GM18907 (cell line): ENCODE measurements at regions not wholly inside any gene's neighbourhood (a gene's known extent, or its start where the extent isn't known, plus 50 kb on each side); places are given as distances from the start of the nearest gene placed in this dataset.

Experiments used
- ATAC-seq: cut with Tn5 transposase; IDR thresholded peaks from one replicate; pipeline ENCODE4 v1.9.1; 2021; ENCODE audit warnings: mild to moderate bottlenecking, moderate library complexity; ENCODE audit not compliant: unreplicated experiment

DNA sequence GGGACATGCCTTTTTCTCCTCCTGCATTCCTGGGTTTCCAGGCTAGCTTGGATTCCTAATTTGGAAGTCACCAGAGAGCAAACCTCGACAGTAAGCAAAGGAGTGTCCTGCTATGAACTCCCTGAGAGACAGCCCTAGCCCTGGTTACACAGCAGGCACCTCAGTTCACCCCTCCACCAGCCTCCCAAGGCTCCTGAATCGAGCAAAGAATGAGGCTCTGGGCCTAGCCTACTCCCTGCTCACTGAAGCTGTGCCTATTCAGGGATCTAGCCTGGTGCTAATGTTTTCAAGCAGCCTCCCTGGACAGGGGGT lies 66.7 kb upstream of the RMDN2 start:
- ATAC-seq: no peak

DNA sequence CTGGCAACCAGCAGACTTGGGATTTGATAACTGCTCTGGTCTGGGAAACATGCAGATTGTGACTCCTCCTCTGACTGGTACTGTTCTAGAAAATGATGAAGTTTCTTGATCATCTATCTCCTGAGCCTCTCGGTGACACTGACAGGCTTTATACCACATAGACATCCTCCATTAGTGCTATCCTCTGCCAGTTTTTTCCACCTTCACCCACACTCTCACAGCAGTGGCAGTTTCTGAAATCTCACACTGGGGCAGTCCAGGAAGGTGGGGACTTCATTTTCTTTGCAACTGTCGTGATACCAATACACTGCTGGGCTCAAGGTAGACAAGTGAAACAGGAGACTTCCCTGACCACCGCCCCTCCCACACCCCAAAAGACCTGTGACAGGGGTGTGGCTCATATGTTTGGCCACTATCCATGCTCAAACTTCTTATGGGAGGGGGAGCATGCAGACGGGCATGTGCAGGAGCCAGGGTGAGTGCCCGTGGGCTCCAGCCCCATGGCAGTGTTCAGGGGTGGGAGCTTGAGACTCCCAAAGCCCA lies 66.3 kb upstream of the RMDN2 start:
- no peak for ATAC-seq

DNA sequence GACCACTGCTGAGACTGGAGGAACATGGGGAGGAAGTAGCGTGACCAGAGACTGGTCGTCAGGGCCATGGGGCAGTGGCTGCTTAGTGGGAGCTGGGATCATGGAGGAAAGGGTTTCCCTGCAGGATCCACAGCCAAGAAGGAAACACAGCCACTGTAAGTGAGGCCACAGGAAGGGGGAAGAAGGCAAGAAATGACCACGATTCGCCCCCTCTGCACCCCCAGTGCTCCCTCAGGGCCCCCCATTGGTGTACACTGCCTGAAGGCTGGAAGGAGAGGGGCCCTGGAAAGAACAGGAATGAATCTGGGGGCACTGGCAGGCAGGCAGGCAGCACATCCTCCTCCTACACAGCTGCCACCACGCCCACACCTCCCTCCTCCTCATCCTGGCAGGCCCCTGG lies 62.5 kb upstream of the RMDN2 start:
- ATAC-seq: no peak

GRCh38 chr2:37864217-37864616 lies 60.9 kb upstream of the RMDN2 start:
- no peak for ATAC-seq

GRCh38 chr2:37865640-37866039 lies 59.4 kb upstream of the RMDN2 start:
- no peak for ATAC-seq

DNA sequence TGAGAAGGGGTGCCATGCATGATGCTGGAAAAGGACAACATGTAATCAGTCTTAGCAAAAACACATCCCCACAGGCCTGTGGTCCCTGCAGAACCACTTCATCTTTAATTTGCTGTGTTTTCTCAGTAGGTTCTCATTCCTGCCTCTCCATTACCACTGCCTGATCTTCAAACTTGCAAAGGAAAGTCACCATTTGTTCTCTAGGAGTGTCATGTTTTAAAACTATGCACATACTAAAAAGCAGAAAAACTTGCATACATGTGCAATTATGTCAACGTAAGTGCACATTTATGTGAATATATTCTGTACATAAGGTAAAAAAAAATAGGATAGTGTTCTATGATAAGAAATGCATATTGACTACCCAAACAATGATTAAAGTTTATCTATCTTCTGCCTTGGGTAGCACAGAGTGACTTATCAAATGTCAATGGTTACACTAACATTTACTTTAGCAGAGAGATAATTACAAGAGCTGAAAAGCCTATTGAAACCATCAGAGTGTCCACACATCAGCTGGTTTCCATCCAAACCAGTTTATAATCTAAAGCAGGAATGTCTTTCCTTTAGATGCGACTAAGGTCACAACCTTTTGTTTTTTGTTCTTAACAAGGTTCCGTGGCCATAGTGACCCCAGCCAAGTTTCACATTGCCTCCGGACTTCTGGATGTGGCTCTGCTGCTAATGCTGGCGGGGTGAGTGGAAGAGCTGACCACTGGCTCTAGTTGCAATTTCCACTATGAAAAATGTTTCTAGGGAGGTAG lies 58.7 kb upstream of the RMDN2 start:
- no peak for ATAC-seq

GRCh38 chr2:37867166-37867565 lies 57.9 kb upstream of the RMDN2 start:
- no peak for ATAC-seq

DNA sequence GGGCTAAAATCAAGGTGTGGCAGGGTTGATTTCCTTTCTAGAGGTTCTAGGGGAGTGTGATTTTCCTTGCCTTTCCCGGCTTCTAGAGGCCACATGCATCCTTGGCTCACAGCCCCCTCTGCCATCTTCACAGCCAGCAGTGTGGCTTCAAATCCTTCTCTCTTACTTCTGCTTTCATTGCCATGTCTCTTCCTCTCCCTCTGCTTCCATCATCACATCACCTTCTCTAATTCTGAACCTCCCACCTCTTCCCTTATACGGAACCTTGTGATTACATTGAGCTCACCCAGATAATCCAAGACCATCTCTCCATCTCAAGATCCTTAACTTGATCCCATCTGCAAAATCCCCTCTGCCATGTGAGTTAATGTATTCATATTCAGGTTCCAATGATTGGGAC lies 56.2 kb upstream of the RMDN2 start:
- no peak for ATAC-seq

DNA sequence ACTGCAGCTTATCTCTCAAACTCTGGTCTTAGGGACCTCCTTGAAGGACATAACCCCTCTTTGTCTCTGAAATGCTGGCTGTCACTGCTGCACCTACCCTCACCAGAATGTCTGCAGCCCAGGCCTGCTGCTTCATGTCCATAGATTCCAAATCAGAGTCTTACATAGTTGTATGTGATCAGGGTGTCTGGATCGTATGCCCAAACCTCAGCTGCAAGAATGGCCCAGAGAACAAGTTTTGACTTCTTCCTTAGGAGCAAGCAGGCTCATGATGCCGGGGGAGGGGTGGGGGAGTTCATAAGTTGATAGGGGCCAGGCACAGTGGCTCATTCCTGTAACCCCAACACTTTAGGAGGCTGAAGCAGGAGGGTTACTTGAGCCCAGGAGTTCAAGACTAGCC lies 55.8 kb upstream of the RMDN2 start:
- no peak for ATAC-seq

GRCh38 chr2:37869771-37870170 lies 55.3 kb upstream of the RMDN2 start:
- no peak for ATAC-seq

DNA sequence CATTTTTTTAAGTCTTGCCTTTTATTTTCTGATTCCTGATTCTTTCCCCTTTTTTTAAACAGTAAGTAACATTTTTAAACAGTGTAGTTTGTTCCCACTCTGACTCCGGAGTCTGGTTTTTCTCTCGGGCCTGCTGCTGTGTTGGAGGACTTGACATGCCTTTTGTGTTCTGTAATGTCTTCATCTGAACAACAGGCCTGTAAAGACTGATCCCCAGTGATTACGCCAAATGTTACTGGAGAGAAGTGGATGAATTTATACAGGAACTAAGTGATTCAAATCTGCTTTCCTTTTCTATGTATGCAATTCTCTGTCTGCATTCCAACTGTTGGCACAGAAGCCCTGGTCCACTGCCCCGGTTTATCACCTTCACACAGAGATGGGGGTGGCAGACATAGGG lies 54.3 kb upstream of the RMDN2 start:
- no peak for ATAC-seq

DNA sequence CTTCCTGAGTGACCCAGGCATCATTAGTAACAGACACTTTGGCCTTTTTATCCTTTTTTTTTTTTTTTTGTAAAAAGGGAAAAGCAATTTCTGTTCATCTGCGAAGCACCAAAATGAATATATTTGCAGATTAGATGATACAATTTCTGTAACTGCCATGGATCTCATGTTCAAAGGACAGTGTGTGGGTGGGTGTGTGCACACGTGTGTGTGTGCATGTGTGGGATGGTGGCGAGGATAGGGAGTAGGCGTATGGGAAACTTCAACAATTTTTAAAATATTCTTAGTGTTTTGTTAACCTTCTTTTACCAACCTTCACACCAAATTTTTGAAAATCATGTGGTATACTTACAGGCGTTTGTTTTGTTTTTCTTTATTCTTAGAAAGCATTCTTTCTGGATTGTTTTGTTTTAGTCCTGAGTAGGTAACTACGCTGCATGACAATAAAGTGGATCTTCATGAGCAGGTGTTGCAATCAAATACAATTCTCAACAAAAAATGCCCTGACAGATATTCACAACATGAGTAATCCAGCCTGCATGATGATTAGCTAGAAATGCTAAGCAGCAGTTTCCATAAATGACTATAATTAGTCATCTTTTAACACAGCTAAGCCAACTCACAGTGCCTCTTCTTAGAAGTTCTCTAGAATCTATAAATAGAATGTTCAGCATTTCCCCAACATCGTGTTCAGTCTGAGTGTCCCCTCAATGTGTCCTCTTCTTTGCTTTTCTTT lies 53.5 kb upstream of the RMDN2 start:
- peak; percentile 66 for ATAC-seq

DNA sequence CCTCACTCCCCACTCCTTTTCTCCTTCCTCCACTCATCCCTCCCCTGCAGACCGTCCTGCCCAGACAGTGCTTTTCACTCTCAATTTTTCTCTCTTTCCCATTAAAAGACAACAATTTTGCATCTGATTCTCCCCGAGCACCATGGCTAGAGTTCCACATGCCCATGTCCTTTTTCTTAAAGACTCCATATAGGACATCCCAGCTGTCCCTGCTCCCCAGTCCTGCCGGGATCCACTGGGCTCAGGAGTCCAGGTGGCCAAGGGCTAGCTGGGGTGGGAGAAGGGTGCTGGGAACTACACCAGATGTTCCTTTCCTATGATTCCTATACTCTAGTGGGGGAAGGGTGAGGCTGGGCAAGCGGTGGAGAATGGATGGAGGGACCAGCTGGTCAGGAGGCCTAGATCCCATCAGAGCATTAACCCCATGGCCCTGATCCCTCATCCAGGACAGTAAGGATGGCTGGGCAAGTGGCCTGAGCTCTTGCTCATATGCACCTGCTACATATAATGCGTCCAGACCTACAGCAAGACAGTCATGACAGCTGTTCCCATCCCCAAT lies 52.8 kb upstream of the RMDN2 start:
- ATAC-seq: no peak

DNA sequence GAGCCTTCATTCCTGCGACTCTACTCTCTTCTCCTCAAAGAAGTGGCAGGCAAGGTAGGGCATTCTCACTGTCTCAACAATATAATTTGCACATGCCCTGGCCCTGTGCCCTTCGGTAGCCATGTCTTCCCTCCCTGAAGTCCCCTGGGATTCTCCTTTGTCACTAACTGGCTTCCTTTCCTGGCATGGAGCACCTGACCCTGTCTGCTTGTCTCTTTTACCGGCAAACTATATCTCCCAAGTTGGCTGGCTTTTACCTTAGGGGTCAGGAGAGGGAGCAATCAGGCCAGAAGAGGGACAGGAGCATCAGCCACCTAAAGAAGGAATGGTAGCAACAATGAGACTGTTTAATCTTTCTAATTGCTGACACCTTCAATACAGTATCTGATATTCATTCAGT lies 51.9 kb upstream of the RMDN2 start:
- no peak for ATAC-seq

DNA sequence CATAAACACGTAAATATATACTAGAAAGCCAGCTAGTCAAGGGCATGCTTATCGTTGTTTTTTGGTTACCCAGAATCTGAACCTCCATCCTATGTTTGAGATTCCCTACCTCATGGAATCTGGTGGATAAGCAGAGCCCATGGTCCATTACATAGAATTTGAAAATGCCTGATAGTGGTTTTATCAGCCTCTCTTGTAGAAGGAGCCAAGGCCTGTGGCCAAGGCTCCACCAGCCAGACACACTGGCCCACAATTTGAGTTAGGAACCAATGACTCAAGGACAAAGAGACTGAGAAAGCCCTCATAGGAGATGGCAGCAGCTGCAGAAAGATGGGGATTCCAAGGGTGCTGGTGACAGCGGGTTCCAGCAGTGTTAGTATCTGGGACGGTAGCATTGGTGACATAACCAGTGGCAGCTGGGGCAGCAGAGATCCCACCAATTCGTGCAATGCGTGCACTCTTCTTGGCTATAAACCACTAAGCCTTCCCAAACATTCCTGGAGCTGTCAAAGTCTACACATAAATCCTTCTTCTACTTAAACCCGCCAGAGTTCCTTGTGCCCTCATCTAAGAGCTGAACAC lies 51.2 kb upstream of the RMDN2 start:
- ATAC-seq: no peak

- ATAC-seq: peak; percentile 71
These were observed 50.6 kb upstream of the RMDN2 start for GRCh38 chr2:37874470-37874869.
